BLaER1 treated with 17β-estradiol and CSF1 and Interleukin-3, amounts not matched to agents 10 nM and 100 nM (cell line): ENCODE measurements at regions not wholly inside any gene's neighbourhood (a gene's known extent, or its start where the extent isn't known, plus 50 kb on each side); places are given as distances from the start of the nearest gene placed in this dataset.
A peak's percentile ranks its signal among the peaks of the same experiment; 100 is the strongest.

Experiments
- H3K27ac ChIP-seq, 11 experiments: shearing (Covaris generic); formaldehyde crosslinking; 2 replicates each; pipeline ENCODE4 v1.8.1; 2022
- H3K27me3 ChIP-seq, 11 experiments: shearing (Covaris generic); formaldehyde crosslinking; 2 replicates each; pipeline ENCODE4 v1.8.1; 2022
- H3K36me3 ChIP-seq, 11 experiments: shearing (Covaris generic); formaldehyde crosslinking; 2 replicates each; pipeline ENCODE4 v1.8.1; 2022
- H3K4me1 ChIP-seq, 10 experiments: shearing (Covaris generic); formaldehyde crosslinking; 2 replicates each; pipeline ENCODE4 v1.8.1; 2022
- H3K4me2 ChIP-seq, 11 experiments: shearing (Covaris generic); formaldehyde crosslinking; 2 replicates each; pipeline ENCODE4 v1.8.1; 2022
- H3K4me3 ChIP-seq, 10 experiments: shearing (Covaris generic); formaldehyde crosslinking; 2 replicates each; pipeline ENCODE4 v1.8.1; 2022
- H3K9ac ChIP-seq, 11 experiments: shearing (Covaris generic); formaldehyde crosslinking; 2 replicates each; pipeline ENCODE4 v1.8.1; 2022
- H3K9me3 ChIP-seq, 11 experiments: shearing (Covaris generic); formaldehyde crosslinking; replicated peaks in 1 of 11; 2 replicates each; pipeline ENCODE4 v1.8.1; 2022
- H4K20me1 ChIP-seq, 11 experiments: shearing (Covaris generic); formaldehyde crosslinking; 2 replicates each; pipeline ENCODE4 v1.8.1; 2022
- Cebpa-rat ChIP-seq, 11 experiments: shearing (Covaris generic); IDR thresholded peaks; 2 replicates each; pipeline ENCODE4 v1.8.1; 2022

DNA sequence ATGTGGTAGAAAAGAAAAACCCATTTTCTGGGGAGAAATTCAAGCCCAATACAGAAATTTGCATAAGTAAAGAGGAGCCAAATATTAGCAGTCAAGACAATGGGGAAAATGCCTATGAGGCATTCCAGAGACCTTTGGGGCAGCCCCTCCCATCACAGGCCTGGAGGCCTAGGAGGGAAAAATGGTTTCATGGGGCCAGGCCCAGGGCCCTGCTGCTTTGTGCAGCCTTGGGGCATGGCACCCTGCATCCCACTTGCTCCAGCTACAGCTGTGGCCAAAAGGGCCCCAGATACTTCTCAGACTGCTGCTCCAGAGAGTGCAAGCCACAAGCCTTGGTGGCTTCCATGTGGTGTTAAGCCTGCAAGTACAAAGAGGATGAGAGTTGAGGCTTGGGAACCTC, 51.3 kb upstream of the CYP1B1 start:
- peaks cover 0 to 18% (median 4%) of the 10 kb centered on the region in 11 experiments; a peak in 7 of 22 replicates for H3K36me3 ChIP-seq
- peaks cover 21 to 64% (median 35%) of the 10 kb centered on the region in 11 experiments for H3K9me3 ChIP-seq
- H3K4me3 ChIP-seq: peak overlapping the region in 5 of 10 experiments; percentile 17 to 50 (median 33); a peak in 6 of 20 replicates
- peaks cover 0 to 83% (median 20%) of the 10 kb centered on the region in 10 experiments; a peak in 15 of 20 replicates for H3K4me1 ChIP-seq
- TF ChIP-seq Cebpa-rat (IDR thresholded peaks at IDR 0.05): no peak
- H4K20me1 ChIP-seq: no peaks in the 10 kb centered on the region
- no peak overlapping the region for H3K9ac ChIP-seq
- no peaks in the 10 kb centered on the region for H3K27me3 ChIP-seq
- H3K27ac ChIP-seq: peak overlapping the region in 6 of 11 experiments; percentile 84 to 96 (median 94); a peak in 11 of 22 replicates
- H3K4me2 ChIP-seq: peak overlapping the region in 3 of 11 experiments; percentile 73 to 74 (median 73); a peak in 6 of 22 replicates

DNA sequence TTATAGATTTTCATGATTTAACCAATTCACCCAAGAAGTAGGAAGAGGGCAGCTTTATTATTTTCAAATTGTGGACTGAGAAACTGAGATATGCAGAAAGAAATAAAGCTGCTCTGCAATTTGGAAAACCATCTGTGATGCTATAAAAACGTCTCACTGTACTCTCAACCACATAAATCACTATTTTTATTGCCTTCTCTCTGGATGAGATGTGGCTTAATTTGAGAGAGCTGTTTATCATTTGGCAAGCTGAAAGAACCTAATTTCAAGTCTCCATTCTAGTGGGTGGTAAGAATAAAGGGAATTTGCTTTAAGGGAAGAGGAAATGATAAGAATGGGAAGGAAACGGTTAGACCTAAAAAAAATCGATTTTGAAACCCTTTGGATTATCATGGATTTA, 49.9 kb upstream of the CYP1B1 start:
- 0 out of 22 replicates have a peak overlapping the region, but pooled peaks of 1 of the 11 experiments have one; percentile 3 for H3K4me2 ChIP-seq
- peaks cover 21 to 51% (median 30%) of the 10 kb centered on the region in 11 experiments for H3K9me3 ChIP-seq
- H3K9ac ChIP-seq: no peak overlapping the region
- no peak for TF ChIP-seq Cebpa-rat (IDR thresholded peaks at IDR 0.05)
- H4K20me1 ChIP-seq: no peaks in the 10 kb centered on the region
- H3K4me3 ChIP-seq: no peak overlapping the region
- H3K4me1 ChIP-seq: peaks cover 0 to 83% (median 20%) of the 10 kb centered on the region in 10 experiments; a peak in 15 of 20 replicates
- H3K27ac ChIP-seq: no peak overlapping the region; a peak in 2 of 22 replicates
- H3K27me3 ChIP-seq: no peaks in the 10 kb centered on the region
- peaks cover 0 to 18% (median 4%) of the 10 kb centered on the region in 11 experiments; a peak in 7 of 22 replicates for H3K36me3 ChIP-seq
